K562 (cell line): ENCODE measurements at regions not wholly inside any gene's neighbourhood (a gene's known extent, or its start where the extent isn't known, plus 50 kb on each side); places are given as distances from the start of the nearest gene placed in this dataset.

Source experiments
- ATAC-seq: fragments of 200-7000 bp; cut with Tn5 transposase; 3 replicates; pipeline ENCODE4 v1.9.1; 2020; ENCODE audit warnings: moderate library complexity
- BruUV-seq: library from RNA; stranded (reverse); fragments of 400-500 nt; replicated peaks from 2 replicates; lab custom pipeline; 2021; lab: Mats Ljungman, UMichigan
- CTCF ChIA-PET: fragments of 300-600 bp; formaldehyde crosslinking; extraction: SDS; loops from one replicate; lab custom pipeline; 2021; ENCODE audit warnings: low intra/inter-chr PET ratio; lab: Yijun Ruan, JAX
- POLR2A ChIA-PET: fragments of 300-600, 350-650 bp; sonication (Branson Sonifier 250); formaldehyde crosslinking; extraction: SDS; loops from one replicate; lab custom pipeline; 2021; ENCODE audit warnings: antibody characterized with exemption, inconsistent platforms; lab: Yijun Ruan, JAX
- DNase-seq, 4 experiments: peaks; one replicate each; pipeline versions ENCODE4 v3.0.0 to v3.0.0-alpha.2; 2011 to 2018; ENCODE audit warnings: low spot score in 3 of 4, mixed read lengths in 3 of 4; ENCODE audit errors: extremely low read depth in 1 of 4
- FAIRE-seq: peaks from 2 replicates; lab custom pipeline; 2011; peaks lifted over from hg19 to GRCh38; lab: Jason Lieb, UNC
- H2AFZ ChIP-seq: 2 replicates; pipeline ENCODE4 v1.6.0; 2011; ENCODE audit warnings: low read depth, low read length, control low read depth, inconsistent platforms
- H3K27ac ChIP-seq: fragments of 200-600 bp; 3 replicates; pipeline ENCODE4 v1.8.0; 2011; ENCODE audit warnings: low read depth, mild to moderate bottlenecking, control low read depth, inconsistent platforms, low read length, moderate library complexity, mixed read lengths; ENCODE audit errors: extremely low read depth
- H3K27me3 ChIP-seq, 2 experiments: fragments of 300-600 bp in 1 of 2; 2 replicates in 1 of 2; 3 replicates in 1 of 2; pipeline versions ENCODE4 v1.6.0 to v1.8.0; 2011; ENCODE audit warnings: inconsistent platforms in 2 of 2, low read length in 2 of 2, mild to moderate bottlenecking in 1 of 2, mixed read lengths in 1 of 2, moderate library complexity in 1 of 2; ENCODE audit not compliant: control insufficient read depth in 2 of 2, insufficient read depth in 2 of 2
- H3K36me3 ChIP-seq: fragments of 300-600 bp; 3 replicates; pipeline ENCODE4 v1.8.0; 2011; ENCODE audit warnings: mild to moderate bottlenecking, low read length, inconsistent platforms; ENCODE audit not compliant: control insufficient read depth, insufficient read depth
- H3K4me1 ChIP-seq, 2 experiments: fragments of 200-600 bp in 1 of 2; replicated peaks in 1 of 2; 2 replicates in 1 of 2; 3 replicates in 1 of 2; pipeline versions ENCODE4 v1.5.1 to v1.8.0; 2011; ENCODE audit warnings: inconsistent platforms in 2 of 2, low read length in 2 of 2, mild to moderate bottlenecking in 1 of 2, mixed read lengths in 1 of 2, moderate library complexity in 1 of 2; ENCODE audit not compliant: control insufficient read depth in 2 of 2, insufficient read depth in 2 of 2
- H3K4me2 ChIP-seq: 2 replicates; pipeline ENCODE4 v1.6.1; 2011; ENCODE audit warnings: low read length, control low read depth, inconsistent platforms, mixed read lengths; ENCODE audit not compliant: insufficient read depth
- H3K4me3 ChIP-seq: fragments of 200-600 bp; sonication (generic), shearing (Covaris generic); 2 replicates; pipeline ENCODE4 v1.5.1; 2016; ENCODE audit warnings: control low read depth, inconsistent platforms
- H3K79me2 ChIP-seq: fragments of 200-600 bp; 3 replicates; pipeline ENCODE4 v1.8.0; 2011; ENCODE audit warnings: low read length, inconsistent platforms; ENCODE audit not compliant: control insufficient read depth, insufficient read depth
- H3K9ac ChIP-seq, 2 experiments: 2 replicates each; pipeline versions ENCODE4 v1.6.0 to v1.6.1; 2011; ENCODE audit warnings: low read depth in 2 of 2, low read length in 2 of 2, control low read depth in 1 of 2, inconsistent platforms in 1 of 2, mild to moderate bottlenecking in 1 of 2, mixed read lengths in 1 of 2; ENCODE audit not compliant: insufficient read depth in 1 of 2
- H3K9me1 ChIP-seq: one replicate; pipeline ENCODE4 v1.6.0; 2011; ENCODE audit warnings: inconsistent platforms, mild to moderate bottlenecking, low read length, moderate library complexity; ENCODE audit not compliant: control insufficient read depth, insufficient read depth
- H3K9me3 ChIP-seq: replicated peaks from 2 replicates; pipeline ENCODE4 v1.5.1; 2011; ENCODE audit warnings: low read depth, low read length, inconsistent platforms; ENCODE audit not compliant: control insufficient read depth, insufficient read depth
- H4K20me1 ChIP-seq: replicated peaks from 2 replicates; pipeline ENCODE4 v1.6.1; 2011; ENCODE audit warnings: low read length, inconsistent platforms, mixed read lengths; ENCODE audit not compliant: control insufficient read depth, insufficient read depth
- EGR1 ChIP-seq: fragments of 450-650 bp; conservative IDR thresholded peaks from 2 replicates; pipeline ENCODE4 v1.6.1; 2017; ENCODE audit warnings: mild to moderate bottlenecking
- ZNF217 ChIP-seq: sonication (generic); formaldehyde crosslinking; IDR thresholded peaks from 2 replicates; pipeline ENCODE4 v1.8.0; 2022; ENCODE audit warnings: mild to moderate bottlenecking, missing genetic modification reagents
- ZNF699 ChIP-seq: fragments of 250-450 bp; sonication (Bioruptor Pico); IDR thresholded peaks from 2 replicates; pipeline ENCODE4 v1.8.0; 2021; ENCODE audit warnings: mild to moderate bottlenecking, moderate library complexity; ENCODE audit not compliant: insufficient replicate concordance
- WGBS: fragments of 100-300 bp; shearing (Covaris generic); methylation state at CpG from one replicate; pipeline ENCODE4 v1.1.6; 2016; ENCODE audit warnings: low coverage, mixed read lengths; ENCODE audit not compliant: insufficient coverage; ENCODE audit errors: missing lambda C conversion rate; 5-methylcytosine and 5-hydroxymethylcytosine counted together
- in situ Hi-C: fragments of 300-500 bp; cut with MboI; formaldehyde crosslinking; loops from 4 replicates; pipeline ENCODE4 v1.15.0; 2018; ENCODE audit warnings: inconsistent platforms, mixed read lengths
- intact Hi-C: fragments of 100-400 bp; cut with micrococcal nuclease; formaldehyde crosslinking; loops from 2 replicates; pipeline ENCODE4 v1.14.2; 2022
- TF ChIP-seq, protein P1 (sequence below): sonication (generic); formaldehyde crosslinking; IDR thresholded peaks from 2 replicates; pipeline ENCODE4 v1.8.1; 2023; ENCODE audit warnings: mild to moderate bottlenecking, missing genetic modification reagents

DNA sequence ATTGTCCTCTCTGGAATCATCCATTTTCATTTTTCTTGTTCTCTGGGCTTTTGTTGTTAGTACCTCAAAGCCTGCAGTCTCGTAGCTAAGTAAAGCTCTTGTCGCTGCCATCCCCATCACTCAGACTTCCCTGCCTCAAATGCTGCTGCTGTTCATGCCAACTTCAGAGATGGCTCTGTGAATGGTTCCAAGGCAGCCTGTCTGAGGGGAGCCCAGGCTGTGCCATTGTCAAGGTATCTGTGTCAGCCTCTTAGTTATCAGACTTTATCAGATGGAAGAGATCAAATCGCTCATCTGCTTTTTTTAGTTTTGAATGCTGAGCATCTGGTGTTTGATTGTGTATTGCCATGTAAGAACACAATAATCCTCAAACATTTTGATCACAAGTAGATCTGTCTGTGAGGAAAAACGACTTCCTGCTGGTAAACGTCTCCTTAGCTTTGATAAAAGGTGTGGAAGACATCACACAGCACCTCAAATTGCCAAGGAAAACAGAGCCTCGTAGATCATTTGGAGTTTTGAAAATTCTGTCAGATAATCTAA is 304.2 kb upstream of the ZC3H12C start (continued):
- TF ChIP-seq, protein P1, sequence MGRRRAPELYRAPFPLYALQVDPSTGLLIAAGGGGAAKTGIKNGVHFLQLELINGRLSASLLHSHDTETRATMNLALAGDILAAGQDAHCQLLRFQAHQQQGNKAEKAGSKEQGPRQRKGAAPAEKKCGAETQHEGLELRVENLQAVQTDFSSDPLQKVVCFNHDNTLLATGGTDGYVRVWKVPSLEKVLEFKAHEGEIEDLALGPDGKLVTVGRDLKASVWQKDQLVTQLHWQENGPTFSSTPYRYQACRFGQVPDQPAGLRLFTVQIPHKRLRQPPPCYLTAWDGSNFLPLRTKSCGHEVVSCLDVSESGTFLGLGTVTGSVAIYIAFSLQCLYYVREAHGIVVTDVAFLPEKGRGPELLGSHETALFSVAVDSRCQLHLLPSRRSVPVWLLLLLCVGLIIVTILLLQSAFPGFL (CRISPR knock-in tag), result no peak
- TF ChIP-seq, all 486 proteins: peak for 0

DNA sequence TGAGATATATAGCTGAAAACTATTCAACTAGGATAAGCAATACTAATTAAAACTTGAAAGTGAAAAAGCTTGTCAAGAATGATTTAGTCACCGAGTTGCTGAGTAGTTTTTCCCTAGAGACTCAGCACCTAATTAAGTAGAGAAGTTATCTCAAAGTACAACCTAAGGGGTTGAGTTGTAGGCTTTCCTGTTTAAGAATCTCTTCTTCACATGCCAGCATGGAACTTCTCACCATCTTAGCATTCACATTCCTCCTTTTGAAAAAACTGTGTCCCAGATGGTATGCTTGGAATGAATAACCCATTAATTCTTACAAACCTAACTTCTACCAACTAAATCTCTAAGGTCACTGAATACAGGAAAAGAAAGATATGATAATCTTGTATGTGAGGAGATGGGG is 303.3 kb upstream of the ZC3H12C start:
- Histone ChIP-seq H3K9me3 (no peaks in the 10 kb centered on the region), H4K20me1 (no peaks in the 10 kb centered on the region), H3K4me2 (no peak overlapping the region), H3K27me3 (no peaks in the 10 kb centered on the region), H3K36me3 (no peaks in the 10 kb centered on the region), H3K4me1 (no peaks in the 10 kb centered on the region), H3K27ac (no peak overlapping the region), H3K9ac (no peak overlapping the region), H2AFZ (no peak overlapping the region), H3K4me3 (no peak overlapping the region), H3K9me1 (no peaks in the 10 kb centered on the region), H3K79me2 (no peaks in the 10 kb centered on the region)
- ChIA-PET CTCF (no interaction called here), POLR2A (no interaction called here)
- WGBS, result 0% methylated on average over 1 of the region's 1 CpG
- intact Hi-C loops, result no loop called here
- no peak for ATAC-seq
- FAIRE-seq, result no peak
- no peak for DNase-seq
- in situ Hi-C loops, result no loop called here
- BruUV-seq, result no TSS peak
- no peak for TF ChIP-seq ZNF217 (CRISPR knock-in tag)
- no peak for TF ChIP-seq EGR1
- TF ChIP-seq ZNF699 (CRISPR knock-in tag), result no peak
